Natural killer cell (primary cell): ENCODE measurements at regions not wholly inside any gene's neighbourhood (a gene's known extent, or its start where the extent isn't known, plus 50 kb on each side); places are given as distances from the start of the nearest gene placed in this dataset.

ENCODE experiments used
- ATAC-seq, 3 donors: fragments of 150-1000 bp in 2 of 3; fragments of 200-7000 bp in 1 of 3; cut with Tn5 transposase; 1 replicate in 1 of 3; 2 replicates in 2 of 3; pipeline ENCODE4 v1.10.0; 2021; ENCODE audit warnings: mild to moderate bottlenecking in 2 of 3, moderate library complexity in 2 of 3
- DNase-seq, 2 donors: peaks; one replicate each; pipeline versions ENCODE4 v3.0.0 to v3.0.0-alpha.2; 2013 to 2021; ENCODE audit warnings: mixed read lengths in 1 of 2
- H3K27ac ChIP-seq: one replicate; pipeline ENCODE4 v1.5.1; 2013; ENCODE audit warnings: mild to moderate bottlenecking, low read length
- H3K27me3 ChIP-seq: one replicate; pipeline ENCODE4 v1.6.1; 2013; ENCODE audit warnings: low read length; ENCODE audit not compliant: control insufficient read depth, insufficient read depth
- H3K36me3 ChIP-seq: one replicate; pipeline ENCODE4 v1.6.1; 2013; ENCODE audit warnings: low read length; ENCODE audit not compliant: control insufficient read depth, insufficient read depth
- H3K4me1 ChIP-seq: one replicate; pipeline ENCODE4 v1.6.1; 2013; ENCODE audit warnings: low read length; ENCODE audit not compliant: control insufficient read depth, insufficient read depth
- H3K4me3 ChIP-seq: one replicate; pipeline ENCODE4 v1.5.1; 2013; ENCODE audit warnings: low read length
- H3K9me3 ChIP-seq: one replicate; pipeline ENCODE4 v1.6.1; 2013; ENCODE audit warnings: low read length; ENCODE audit not compliant: control insufficient read depth, insufficient read depth
- H3K27ac Mint-ChIP-seq, 2 donors: one replicate each; pipeline ENCODE4 v1.8.0; 2022; ENCODE audit warnings: mild to moderate bottlenecking in 2 of 2, mixed read lengths in 2 of 2, moderate library complexity in 1 of 2
- H3K27me3 Mint-ChIP-seq, 2 donors: one replicate each; pipeline ENCODE4 v1.8.0; 2022; ENCODE audit warnings: low read depth in 2 of 2, mixed read lengths in 2 of 2
- H3K36me3 Mint-ChIP-seq: one replicate; pipeline ENCODE4 v1.8.0; 2022; ENCODE audit warnings: mixed read lengths
- H3K4me1 Mint-ChIP-seq, 2 donors: one replicate each; pipeline ENCODE4 v1.8.0; 2022; ENCODE audit warnings: mixed read lengths in 2 of 2
- H3K4me3 Mint-ChIP-seq: one replicate; pipeline ENCODE4 v1.8.0; 2022; ENCODE audit warnings: mild to moderate bottlenecking, moderate library complexity, mixed read lengths
- H3K9me3 Mint-ChIP-seq, 2 donors: one replicate each; pipeline ENCODE4 v1.8.0; 2022; ENCODE audit warnings: mixed read lengths in 2 of 2
- CTCF ChIP-seq: fragments of 200-600 bp; IDR thresholded peaks from one replicate; pipeline ENCODE4 v1.8.0; 2022; ENCODE audit warnings: antibody characterized with exemption
- WGBS: methylation state at CpG from one replicate; pipeline ENCODE4 v1.1.7; 2013; ENCODE audit warnings: missing lambda C conversion rate; ENCODE audit not compliant: insufficient coverage; 5-methylcytosine and 5-hydroxymethylcytosine counted together
- intact Hi-C: fragments of 100-400 bp; cut with micrococcal nuclease; formaldehyde crosslinking; loops from one replicate; pipeline ENCODE4 v1.14.2; 2022

GRCh38 chr4:66516940-66517339, 846.7 kb upstream of the EPHA5 start:
- WGBS = 100% methylated on average over 1 of the region's 2 CpGs
- DNase-seq = no peak

GRCh38 chr4:66506985-66507384, 836.7 kb upstream of the EPHA5 start:
- no peak for DNase-seq

More at GRCh38 chr4:66516940-66517339, 846.7 kb upstream of the EPHA5 start:
- Mint-ChIP-seq H3K4me1 (no peaks in the 10 kb centered on the region), H3K4me3 (no peak overlapping the region), H3K9me3 (peaks cover 8 to 9% of the 10 kb centered on the region in 2 donors), H3K27me3 (no peaks in the 10 kb centered on the region), H3K27ac (no peak overlapping the region), H3K36me3 (no peaks in the 10 kb centered on the region)
- intact Hi-C loops = no loop called here
- Histone ChIP-seq H3K27ac (no peak overlapping the region), H3K9me3 (no peaks in the 10 kb centered on the region), H3K4me1 (no peaks in the 10 kb centered on the region), H3K27me3 (no peaks in the 10 kb centered on the region), H3K4me3 (no peak overlapping the region), H3K36me3 (no peaks in the 10 kb centered on the region)
- no peak for ATAC-seq
- no peak for TF ChIP-seq CTCF

GRCh38 chr4:66501997-66502396, 831.7 kb upstream of the EPHA5 start:
- WGBS = 81% methylated on average over 2 of the region's 3 CpGs
- no peak overlapping the region for H3K27ac Mint-ChIP-seq
- no peak for TF ChIP-seq CTCF
- Histone ChIP-seq H3K27me3 (no peaks in the 10 kb centered on the region), H3K4me3 (no peak overlapping the region), H3K4me1 (no peaks in the 10 kb centered on the region), H3K27ac (no peak overlapping the region), H3K9me3 (no peaks in the 10 kb centered on the region), H3K36me3 (no peaks in the 10 kb centered on the region)
- no peak for ATAC-seq
- H3K4me3 Mint-ChIP-seq = no peak overlapping the region
- no peaks in the 10 kb centered on the region for H3K27me3 Mint-ChIP-seq
- DNase-seq = no peak
- no peaks in the 10 kb centered on the region for H3K36me3 Mint-ChIP-seq
- intact Hi-C loops = no loop called here
- peaks cover 4 to 13% of the 10 kb centered on the region in 2 donors for H3K9me3 Mint-ChIP-seq
- H3K4me1 Mint-ChIP-seq = no peaks in the 10 kb centered on the region

More at GRCh38 chr4:66506985-66507384, 836.7 kb upstream of the EPHA5 start:
- Mint-ChIP-seq H3K4me3 (no peak overlapping the region), H3K27me3 (no peaks in the 10 kb centered on the region), H3K36me3 (no peaks in the 10 kb centered on the region), H3K9me3 (peaks cover 2 to 10% of the 10 kb centered on the region in 2 donors), H3K4me1 (no peaks in the 10 kb centered on the region), H3K27ac (no peak overlapping the region)
- Histone ChIP-seq H3K4me1 (no peaks in the 10 kb centered on the region), H3K9me3 (no peaks in the 10 kb centered on the region), H3K27me3 (no peaks in the 10 kb centered on the region), H3K27ac (no peak overlapping the region), H3K36me3 (no peaks in the 10 kb centered on the region), H3K4me3 (no peak overlapping the region)
- TF ChIP-seq CTCF = no peak
- 86% methylated on average over 2 of the region's 2 CpGs for WGBS
- intact Hi-C loops = no loop called here
- ATAC-seq = no peak

- no peaks in the 10 kb centered on the region for H3K27me3 Mint-ChIP-seq
- Histone ChIP-seq H3K36me3 (no peaks in the 10 kb centered on the region), H3K4me3 (no peak overlapping the region), H3K27ac (no peak overlapping the region), H3K4me1 (no peaks in the 10 kb centered on the region), H3K9me3 (peaks cover 4% of the 10 kb centered on the region), H3K27me3 (no peaks in the 10 kb centered on the region)
- no peak overlapping the region for H3K4me3 Mint-ChIP-seq
- no peak overlapping the region for H3K27ac Mint-ChIP-seq
- WGBS = 94% methylated on average over 2 of the region's 2 CpGs
- no peaks in the 10 kb centered on the region for H3K36me3 Mint-ChIP-seq
- intact Hi-C loops = no loop called here
- peaks cover 10 to 18% of the 10 kb centered on the region in 2 donors for H3K9me3 Mint-ChIP-seq
- TF ChIP-seq CTCF = no peak
- DNase-seq (no peak), ATAC-seq (no peak)
- no peaks in the 10 kb centered on the region for H3K4me1 Mint-ChIP-seq
These were observed 820.4 kb upstream of the EPHA5 start for GRCh38 chr4:66490729-66491128.
